Sigmoid colon (tissue), 4 donors: ENCODE measurements at regions not wholly inside any gene's neighbourhood (a gene's known extent, or its start where the extent isn't known, plus 50 kb on each side); places are given as distances from the start of the nearest gene placed in this dataset.

Source experiments
- CTCF ChIP-seq, 4 experiments: fragments of 450-650 bp in 3 of 4; fragments of 200-600 bp in 1 of 4; IDR thresholded peaks; one replicate each; pipeline ENCODE4 v1.5.1; 2016 to 2019; ENCODE audit warnings: antibody characterized with exemption in 4 of 4, mild to moderate bottlenecking in 3 of 4, moderate library complexity in 2 of 4
- POLR2AphosphoS5 ChIP-seq, 4 donors: sonication (generic); formaldehyde crosslinking; IDR thresholded peaks; one replicate each; pipeline ENCODE4 v1.6.1; 2017; ENCODE audit warnings: antibody characterized with exemption in 4 of 4

DNA sequence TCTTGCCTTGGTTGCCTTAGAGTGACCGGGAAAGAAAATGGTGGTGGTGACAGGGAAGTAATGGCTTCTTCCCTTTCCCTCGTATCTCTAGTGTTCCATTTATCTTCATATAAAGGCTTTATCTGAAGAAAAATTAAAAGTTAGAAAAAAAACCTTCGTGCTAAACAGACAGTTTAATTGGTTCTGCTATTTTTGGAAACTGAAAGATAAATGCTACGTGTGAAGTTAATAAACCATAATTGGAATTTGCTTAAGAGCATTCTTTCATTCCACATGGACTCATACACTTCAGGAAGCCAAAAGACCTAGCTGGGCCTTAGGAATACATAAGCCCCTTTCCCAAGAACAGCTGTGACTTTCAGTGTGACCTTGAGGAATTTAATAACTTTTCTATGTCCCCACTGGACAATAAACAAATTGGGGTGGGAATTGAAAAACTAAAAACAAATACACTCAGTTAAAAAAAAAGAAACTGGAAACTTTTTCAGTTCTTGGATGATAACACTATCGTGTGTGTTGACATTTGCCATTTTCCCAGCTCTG is 818.8 kb upstream of the WWC1 start:
- no peak for TF ChIP-seq POLR2AphosphoS5 (IDR thresholded peaks at IDR 0.05)
- TF ChIP-seq CTCF (IDR thresholded peaks at IDR 0.05), result no peak
